B cell (primary cell): ENCODE measurements at regions not wholly inside any gene's neighbourhood (a gene's known extent, or its start where the extent isn't known, plus 50 kb on each side); places are given as distances from the start of the nearest gene placed in this dataset.

Source experiments
- ATAC-seq: fragments of 200-7000 bp; cut with Tn5 transposase; one replicate; pipeline ENCODE4 v1.10.0; 2021; ENCODE audit warnings: low read depth, mild to moderate bottlenecking, moderate number of reproducible peaks, moderate library complexity
- CTCF ChIA-PET: fragments of 350-600 bp; sonication (Branson Sonifier 250); formaldehyde crosslinking; loops from one replicate; lab custom pipeline; 2021; ENCODE audit warnings: antibody characterized with exemption, inconsistent platforms; lab: Charles Lee
- POLR2A ChIA-PET: fragments of 350-600 bp; sonication (Branson Sonifier 250); formaldehyde crosslinking; loops from one replicate; lab custom pipeline; 2021; ENCODE audit warnings: antibody characterized with exemption; lab: Charles Lee
- DNase-seq: peaks from one replicate; pipeline ENCODE4 v3.0.0; 2013
- H2AFZ ChIP-seq: 2 replicates; pipeline ENCODE4 v1.6.1; 2012; ENCODE audit warnings: mild to moderate bottlenecking, low read depth, low read length; ENCODE audit not compliant: insufficient read depth, poor library complexity, severe bottlenecking
- H3K27ac ChIP-seq, 2 donors: 1 replicate in 1 of 2; 2 replicates in 1 of 2; pipeline ENCODE4 v1.5.1; 2012 to 2013; ENCODE audit warnings: low read length in 2 of 2, mild to moderate bottlenecking in 2 of 2, moderate library complexity in 1 of 2
- H3K27me3 ChIP-seq, 4 experiments: fragments of 200-600 bp in 1 of 4; sonication (generic) in 1 of 4; replicated peaks in 1 of 4; 1 replicate in 2 of 4; 2 replicates in 2 of 4; pipeline versions ENCODE4 v1.6.1 to v1.7.0; 2013 to 2016; ENCODE audit warnings: low read length in 3 of 4, mild to moderate bottlenecking in 2 of 4, mixed read lengths in 1 of 4, moderate library complexity in 1 of 4; ENCODE audit not compliant: insufficient read depth in 4 of 4, control insufficient read depth in 3 of 4; ENCODE audit errors: control extremely low read depth in 1 of 4
- H3K36me3 ChIP-seq, 2 experiments: replicated peaks in 1 of 2; 1 replicate in 1 of 2; 2 replicates in 1 of 2; pipeline versions ENCODE4 v1.6.1 to v1.7.1; 2013; ENCODE audit warnings: low read length in 1 of 2; ENCODE audit not compliant: insufficient read depth in 2 of 2, control insufficient read depth in 1 of 2; ENCODE audit errors: control extremely low read depth in 1 of 2, extremely low read depth in 1 of 2
- H3K4me1 ChIP-seq, 2 donors: fragments of 200-600 bp in 1 of 2; sonication (generic) in 1 of 2; 1 replicate in 1 of 2; 2 replicates in 1 of 2; pipeline versions ENCODE4 v1.5.1 to v1.6.1; 2013 to 2017; ENCODE audit warnings: low read length in 2 of 2; ENCODE audit not compliant: control insufficient read depth in 2 of 2, insufficient read depth in 2 of 2
- H3K4me2 ChIP-seq: replicated peaks from 2 replicates; pipeline ENCODE3; 2012; ENCODE audit warnings: mild to moderate bottlenecking, low read depth, low read length; ENCODE audit not compliant: poor library complexity, severe bottlenecking
- H3K4me3 ChIP-seq, 5 experiments: fragments of 200-600 bp in 1 of 5; sonication (generic) in 1 of 5; 1 replicate in 3 of 5; 2 replicates in 2 of 5; pipeline versions ENCODE4 v1.5.1 to v1.7.0; 2011 to 2016; ENCODE audit warnings: low read length in 4 of 5, mild to moderate bottlenecking in 4 of 5, low read depth in 2 of 5, control low read depth in 1 of 5, moderate library complexity in 1 of 5; ENCODE audit not compliant: insufficient read depth in 1 of 5; ENCODE audit errors: control extremely low read depth in 1 of 5, extremely low read depth in 1 of 5
- H3K79me2 ChIP-seq: fragments of 200-600 bp; sonication (generic); one replicate; pipeline ENCODE4 v1.6.0; 2016; ENCODE audit warnings: low read length; ENCODE audit not compliant: control insufficient read depth, insufficient read depth
- H3K9ac ChIP-seq: fragments of 200-600 bp; sonication (generic); 2 replicates; pipeline ENCODE4 v1.6.1; 2017; ENCODE audit warnings: mild to moderate bottlenecking, low read length, moderate library complexity
- H3K9me3 ChIP-seq, 3 donors: one replicate each; pipeline versions ENCODE4 v1.6.1 to v1.7.1; 2013; ENCODE audit warnings: low read length in 2 of 3; ENCODE audit not compliant: control insufficient read depth in 2 of 3, insufficient read depth in 1 of 3; ENCODE audit errors: control extremely low read depth in 1 of 3
- H4K20me1 ChIP-seq: 2 replicates; pipeline ENCODE4 v1.6.0; 2012; ENCODE audit warnings: mild to moderate bottlenecking, low read length; ENCODE audit not compliant: insufficient read depth, control insufficient read depth, poor library complexity, severe bottlenecking
- H3K27ac Mint-ChIP-seq: one replicate; pipeline ENCODE4 v1.8.0; 2021; ENCODE audit warnings: mixed read lengths
- H3K27me3 Mint-ChIP-seq: one replicate; pipeline ENCODE4 v1.8.0; 2021; ENCODE audit warnings: mixed read lengths
- H3K4me1 Mint-ChIP-seq: one replicate; pipeline ENCODE4 v1.8.0; 2021; ENCODE audit warnings: mixed read lengths
- H3K4me3 Mint-ChIP-seq: one replicate; pipeline ENCODE4 v1.8.0; 2021; ENCODE audit warnings: mixed read lengths
- H3K9me3 Mint-ChIP-seq: one replicate; pipeline ENCODE4 v1.8.0; 2022; ENCODE audit warnings: mixed read lengths; ENCODE audit not compliant: insufficient read depth
- EZH2 ChIP-seq: IDR thresholded peaks from 2 replicates; pipeline ENCODE4 v1.6.1; 2012; ENCODE audit warnings: borderline replicate concordance, low read depth, mild to moderate bottlenecking, moderate library complexity, low read length; ENCODE audit not compliant: insufficient read depth, poor library complexity, severe bottlenecking
- WGBS: methylation state at CpG from one replicate; pipeline ENCODE4 v1.1.5; 2013; ENCODE audit warnings: missing lambda C conversion rate; ENCODE audit not compliant: insufficient coverage; 5-methylcytosine and 5-hydroxymethylcytosine counted together
- intact Hi-C: fragments of 100-400 bp; cut with micrococcal nuclease; formaldehyde crosslinking; loops from one replicate; pipeline ENCODE4 v1.10.0; 2022
- TF ChIP-seq, protein P1 (sequence below): fragments of 200-600 bp; IDR thresholded peaks from one replicate; pipeline ENCODE4 v1.8.0; 2022; ENCODE audit warnings: antibody characterized with exemption, mild to moderate bottlenecking

DNA sequence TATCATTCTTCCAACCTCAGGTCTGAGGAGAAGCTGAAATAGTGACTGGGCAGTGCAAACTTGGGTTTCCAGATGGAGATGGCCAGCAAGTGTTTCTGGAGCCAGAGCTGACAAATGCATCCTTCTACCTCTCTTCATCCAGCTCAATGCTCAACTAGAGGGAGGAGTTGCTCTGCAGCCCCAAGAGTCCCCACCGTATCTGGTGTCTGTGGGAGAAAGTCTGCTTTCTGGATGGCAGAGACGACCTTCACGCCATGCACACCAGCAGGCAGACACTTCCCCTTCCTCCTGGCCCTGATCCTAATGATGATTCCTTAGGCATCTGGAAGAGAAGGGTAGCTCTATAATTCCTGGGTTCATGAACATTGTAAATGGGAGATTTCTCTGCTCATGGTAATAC is 127.4 kb upstream of the SPACA1 start:
- TF ChIP-seq EZH2 = no peak
- TF ChIP-seq, protein P1, sequence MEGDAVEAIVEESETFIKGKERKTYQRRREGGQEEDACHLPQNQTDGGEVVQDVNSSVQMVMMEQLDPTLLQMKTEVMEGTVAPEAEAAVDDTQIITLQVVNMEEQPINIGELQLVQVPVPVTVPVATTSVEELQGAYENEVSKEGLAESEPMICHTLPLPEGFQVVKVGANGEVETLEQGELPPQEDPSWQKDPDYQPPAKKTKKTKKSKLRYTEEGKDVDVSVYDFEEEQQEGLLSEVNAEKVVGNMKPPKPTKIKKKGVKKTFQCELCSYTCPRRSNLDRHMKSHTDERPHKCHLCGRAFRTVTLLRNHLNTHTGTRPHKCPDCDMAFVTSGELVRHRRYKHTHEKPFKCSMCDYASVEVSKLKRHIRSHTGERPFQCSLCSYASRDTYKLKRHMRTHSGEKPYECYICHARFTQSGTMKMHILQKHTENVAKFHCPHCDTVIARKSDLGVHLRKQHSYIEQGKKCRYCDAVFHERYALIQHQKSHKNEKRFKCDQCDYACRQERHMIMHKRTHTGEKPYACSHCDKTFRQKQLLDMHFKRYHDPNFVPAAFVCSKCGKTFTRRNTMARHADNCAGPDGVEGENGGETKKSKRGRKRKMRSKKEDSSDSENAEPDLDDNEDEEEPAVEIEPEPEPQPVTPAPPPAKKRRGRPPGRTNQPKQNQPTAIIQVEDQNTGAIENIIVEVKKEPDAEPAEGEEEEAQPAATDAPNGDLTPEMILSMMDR = no peak
- POLR2A ChIA-PET = interaction anchor here (0.6 to 0.7 kb wide), 3 partner anchors 31 to 1436 kb away, joined by 3 to 4 read pairs (median 4); partner anchors contain the start of gene PNRC1

DNA sequence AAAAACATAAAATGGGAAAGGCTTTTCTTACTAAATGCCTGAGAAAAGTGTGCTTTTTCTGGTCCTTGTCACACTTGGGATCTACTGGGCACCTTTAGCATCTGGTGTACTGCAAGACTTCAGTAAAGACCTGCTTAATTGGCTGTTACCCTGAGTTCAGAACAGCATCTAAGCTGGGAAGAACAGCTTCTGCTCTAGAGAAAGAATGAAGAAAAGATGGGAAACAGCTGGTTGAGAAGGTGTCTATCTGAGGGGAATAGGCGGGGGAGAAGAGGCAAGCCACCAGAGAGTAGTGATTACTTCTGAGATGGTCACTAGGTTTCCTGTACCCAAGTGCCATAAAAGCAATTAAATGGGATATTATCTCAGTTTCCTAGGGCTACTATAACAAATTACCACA is 128.2 kb upstream of the SPACA1 start:
- no peak overlapping the region for H3K27ac Mint-ChIP-seq
- Histone ChIP-seq H4K20me1 (no peaks in the 10 kb centered on the region), H3K4me1 (peaks cover 75 to 79% of the 10 kb centered on the region in 2 donors), H3K27ac (no peak overlapping the region), H3K4me2 (no peak overlapping the region), H3K27me3 (no peaks in the 10 kb centered on the region), H3K4me3 (no peak overlapping the region), H3K9me3 (peaks cover 0 to 12% (median 11%) of the 10 kb centered on the region in 3 donors), H3K9ac (no peak overlapping the region), H3K79me2 (no peaks in the 10 kb centered on the region), H3K36me3 (no peaks in the 10 kb centered on the region), H2AFZ (no peak overlapping the region)
- no peak for DNase-seq
- H3K27me3 Mint-ChIP-seq = no peaks in the 10 kb centered on the region
- no peak for ATAC-seq
- ChIA-PET CTCF (interaction anchor here (1.2 kb wide), 1 partner anchor 10 kb away, joined by 3 read pairs; no protein-coding TSS in a partner anchor), POLR2A (no interaction called here)
- intact Hi-C loops = no loop called here
- H3K4me1 Mint-ChIP-seq = peaks cover 77% of the 10 kb centered on the region
- H3K4me3 Mint-ChIP-seq = peak overlapping the region; percentile 45
- no peak for TF ChIP-seq EZH2
- TF ChIP-seq, protein P1 = no peak
- WGBS = no CpG with 5 or more reads among the region's 1 CpG
- no peaks in the 10 kb centered on the region for H3K9me3 Mint-ChIP-seq

More for the DNA sequence above, 127.4 kb upstream of the SPACA1 start:
- Histone ChIP-seq H2AFZ (no peak overlapping the region), H3K4me1 (peaks cover 81 to 88% of the 10 kb centered on the region in 2 donors), H3K4me3 (no peak overlapping the region), H3K4me2 (peak overlapping the region; percentile 36), H3K9me3 (peaks cover 0 to 12% (median 11%) of the 10 kb centered on the region in 3 donors), H3K27me3 (no peaks in the 10 kb centered on the region), H3K36me3 (no peaks in the 10 kb centered on the region), H3K9ac (no peak overlapping the region), H3K79me2 (no peaks in the 10 kb centered on the region), H3K27ac (no peak overlapping the region), H4K20me1 (no peaks in the 10 kb centered on the region)
- intact Hi-C loops = loop anchor here (10.0 kb wide), 1 partner anchor 1435 kb away; the partner anchor contains the start of gene UBE2J1
- H3K27me3 Mint-ChIP-seq = no peaks in the 10 kb centered on the region
- peak overlapping the region; percentile 17 for H3K27ac Mint-ChIP-seq
- 90% methylated on average over 2 of the region's 3 CpGs for WGBS
- no peak for DNase-seq
- peak overlapping the region; percentile 31 for H3K4me3 Mint-ChIP-seq
- peaks cover 83% of the 10 kb centered on the region for H3K4me1 Mint-ChIP-seq
- no peak for ATAC-seq
- CTCF ChIA-PET = interaction anchor here (0.9 to 3.5 kb wide), 4 partner anchors 10 to 317 kb away, joined by 4 to 17 read pairs (median 8); no protein-coding TSS in a partner anchor
- H3K9me3 Mint-ChIP-seq = no peaks in the 10 kb centered on the region
